Trophoblast cell (in vitro differentiated cells and primary cell): ENCODE measurements at regions not wholly inside any gene's neighbourhood (a gene's known extent, or its start where the extent isn't known, plus 50 kb on each side); places are given as distances from the start of the nearest gene placed in this dataset.

Source experiments
- DNase-seq, 2 donors: peaks; one replicate each; pipeline ENCODE4 v3.0.0-alpha.2; 2016
- H2AFZ ChIP-seq: 2 replicates; pipeline ENCODE4 v1.6.1; 2013; ENCODE audit warnings: low read length, moderate library complexity, mild to moderate bottlenecking; ENCODE audit not compliant: insufficient read depth, poor library complexity
- H2AK5ac ChIP-seq: 2 replicates; pipeline ENCODE4 v1.6.1; 2013; ENCODE audit warnings: mild to moderate bottlenecking, low read length
- H2BK120ac ChIP-seq: 2 replicates; pipeline ENCODE4 v1.6.1; 2013; ENCODE audit warnings: low read length, mild to moderate bottlenecking, moderate library complexity; ENCODE audit not compliant: insufficient read depth, poor library complexity
- H2BK12ac ChIP-seq: 2 replicates; pipeline ENCODE4 v1.6.1; 2013; ENCODE audit warnings: mild to moderate bottlenecking, low read length, moderate library complexity
- H2BK5ac ChIP-seq: 2 replicates; pipeline ENCODE4 v1.6.1; 2013; ENCODE audit warnings: low read length, low read depth, moderate library complexity, mild to moderate bottlenecking; ENCODE audit not compliant: poor library complexity
- H3K14ac ChIP-seq: 2 replicates; pipeline ENCODE4 v1.6.1; 2013; ENCODE audit warnings: mild to moderate bottlenecking, low read length
- H3K18ac ChIP-seq: 2 replicates; pipeline ENCODE4 v1.6.1; 2013; ENCODE audit warnings: mild to moderate bottlenecking, low read length
- H3K23ac ChIP-seq: 2 replicates; pipeline ENCODE4 v1.6.1; 2013; ENCODE audit warnings: low read length
- H3K27ac ChIP-seq: 2 replicates; pipeline ENCODE4 v1.5.1; 2013; ENCODE audit warnings: low read depth, mild to moderate bottlenecking, inconsistent platforms, low read length, moderate library complexity
- H3K27me3 ChIP-seq: 2 replicates; pipeline ENCODE4 v1.6.1; 2013; ENCODE audit warnings: inconsistent platforms, mild to moderate bottlenecking, low read length, moderate library complexity; ENCODE audit not compliant: insufficient read depth
- H3K36me3 ChIP-seq, 2 experiments: 1 replicate in 1 of 2; 2 replicates in 1 of 2; pipeline ENCODE4 v1.6.1; 2013; ENCODE audit warnings: low read length in 2 of 2, mild to moderate bottlenecking in 2 of 2, moderate library complexity in 1 of 2; ENCODE audit not compliant: insufficient read depth in 2 of 2, control insufficient read depth in 1 of 2
- H3K4ac ChIP-seq: 2 replicates; pipeline ENCODE4 v1.6.1; 2013; ENCODE audit warnings: low read depth, mild to moderate bottlenecking, low read length, moderate library complexity
- H3K4me1 ChIP-seq, 2 experiments: 1 replicate in 1 of 2; 2 replicates in 1 of 2; pipeline ENCODE4 v1.6.1; 2013; ENCODE audit warnings: low read length in 2 of 2, mild to moderate bottlenecking in 2 of 2, moderate library complexity in 1 of 2; ENCODE audit not compliant: insufficient read depth in 2 of 2, control insufficient read depth in 1 of 2
- H3K4me2 ChIP-seq: 2 replicates; pipeline ENCODE4 v1.6.1; 2013; ENCODE audit warnings: inconsistent platforms, mild to moderate bottlenecking, low read length, moderate library complexity
- H3K4me3 ChIP-seq: 2 replicates; pipeline ENCODE4 v1.5.1; 2013; ENCODE audit warnings: mild to moderate bottlenecking, low read depth, low read length, inconsistent platforms
- H3K79me1 ChIP-seq: one replicate; pipeline ENCODE4 v1.6.1; 2013; ENCODE audit warnings: low read length
- H3K79me2 ChIP-seq: 2 replicates; pipeline ENCODE4 v1.6.1; 2013; ENCODE audit warnings: low read length, mild to moderate bottlenecking; ENCODE audit not compliant: control insufficient read depth, insufficient read depth, poor library complexity
- H3K9ac ChIP-seq: 2 replicates; pipeline ENCODE4 v1.6.1; 2013; ENCODE audit warnings: mild to moderate bottlenecking, low read length
- H3K9me3 ChIP-seq: 2 replicates; pipeline ENCODE4 v1.6.1; 2013; ENCODE audit warnings: low read depth, mild to moderate bottlenecking, control low read depth, inconsistent platforms, low read length; ENCODE audit not compliant: insufficient read depth
- H4K12ac ChIP-seq: 2 replicates; pipeline ENCODE4 v1.6.1; 2013; ENCODE audit warnings: low read depth, mild to moderate bottlenecking, low read length, moderate library complexity
- H4K8ac ChIP-seq: 2 replicates; pipeline ENCODE4 v1.6.1; 2013; ENCODE audit warnings: low read depth, mild to moderate bottlenecking, low read length, moderate library complexity
- H4K91ac ChIP-seq: one replicate; pipeline ENCODE4 v1.6.1; 2013; ENCODE audit warnings: low read depth, mild to moderate bottlenecking, low read length, moderate library complexity
- WGBS: extraction: QIAGEN DNeasy Blood & Tissue Kit; methylation state at CpG from one replicate; pipeline ENCODE4 v1.1.7; 2013; ENCODE audit warnings: missing lambda C conversion rate; ENCODE audit not compliant: insufficient read length, insufficient coverage; ENCODE audit errors: extremely low coverage; 5-methylcytosine and 5-hydroxymethylcytosine counted together

DNA sequence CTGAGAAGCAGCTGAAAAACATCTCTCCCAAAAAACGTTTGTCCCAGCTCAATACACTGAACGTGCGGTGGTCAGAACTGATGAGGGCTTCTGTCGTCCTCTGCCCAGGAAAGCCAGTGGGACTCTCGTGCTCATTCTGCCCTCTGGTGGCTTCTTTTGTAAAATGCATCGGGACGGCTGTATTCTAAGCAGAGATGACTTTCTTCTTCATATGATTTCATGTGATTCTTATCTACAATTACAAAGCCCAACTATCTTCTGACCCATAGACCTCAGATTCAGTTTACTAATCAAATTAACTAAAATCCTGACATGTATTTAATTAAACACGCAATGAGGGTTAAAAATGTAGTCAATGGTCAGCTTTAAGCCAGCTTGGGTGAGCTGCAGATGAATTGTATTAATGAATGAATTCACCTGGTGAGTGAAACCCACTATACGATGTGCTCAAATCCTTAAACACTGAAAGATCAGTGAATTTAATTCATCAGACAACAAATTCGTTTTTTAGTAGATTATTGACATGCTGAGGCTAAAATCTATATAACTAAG is 117.6 kb upstream of the FAM204A start:
- Histone ChIP-seq H3K9me3 (no peaks in the 10 kb centered on the region), H3K14ac (no peak overlapping the region), H3K4me2 (no peak overlapping the region), H2BK120ac (no peak overlapping the region), H3K4me1 (no peaks in the 10 kb centered on the region), H4K91ac (no peak overlapping the region), H3K23ac (no peak overlapping the region), H2BK12ac (no peak overlapping the region), H4K8ac (no peak overlapping the region), H3K79me1 (no peaks in the 10 kb centered on the region), H2AFZ (no peak overlapping the region), H3K4me3 (no peak overlapping the region), H3K27ac (no peak overlapping the region), H4K12ac (no peak overlapping the region), H2BK5ac (no peak overlapping the region), H3K9ac (no peak overlapping the region), H3K27me3 (no peaks in the 10 kb centered on the region), H3K36me3 (no peaks in the 10 kb centered on the region), H3K79me2 (no peaks in the 10 kb centered on the region), H2AK5ac (no peak overlapping the region), H3K18ac (no peak overlapping the region), H3K4ac (no peak overlapping the region)
- WGBS = no CpG with 5 or more reads among the region's 10 CpGs
- DNase-seq = peak; percentile 56 to 87

DNA sequence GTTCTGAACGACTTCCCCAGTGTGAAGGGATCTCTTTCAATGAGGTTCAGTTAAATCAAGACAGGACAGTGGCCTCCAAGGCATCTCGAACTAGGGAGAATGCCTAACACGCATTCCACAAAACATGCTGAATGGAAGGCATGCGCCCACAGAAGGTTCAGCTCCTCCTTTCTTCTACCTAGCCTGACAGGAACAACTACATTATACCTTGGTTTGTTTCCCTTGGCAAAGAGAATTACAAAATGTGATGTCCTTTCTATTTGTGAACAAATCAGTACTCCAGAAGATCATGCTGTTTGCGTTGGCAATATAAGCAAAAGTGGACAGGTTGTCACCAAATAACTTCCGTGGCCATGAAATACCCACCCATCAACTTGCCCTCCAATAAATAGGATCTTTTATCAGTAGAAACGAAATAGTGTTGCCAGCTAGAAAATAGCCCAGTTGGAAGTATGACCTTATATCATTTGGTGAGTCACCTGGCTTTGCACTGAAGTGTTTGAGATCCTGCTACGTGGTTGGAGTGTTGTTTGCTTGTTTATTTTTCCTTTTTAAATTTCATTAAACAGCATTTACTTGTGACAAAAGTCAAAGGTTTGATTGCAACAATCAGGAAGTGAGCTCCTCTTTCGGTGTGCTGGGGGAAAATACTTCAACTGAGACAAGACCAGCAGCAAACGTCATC is 117.0 kb upstream of the FAM204A start:
- Histone ChIP-seq H4K8ac (no peak overlapping the region), H3K27me3 (no peaks in the 10 kb centered on the region), H3K27ac (no peak overlapping the region), H3K9me3 (no peaks in the 10 kb centered on the region), H3K14ac (no peak overlapping the region), H4K12ac (no peak overlapping the region), H3K79me2 (no peaks in the 10 kb centered on the region), H3K79me1 (no peaks in the 10 kb centered on the region), H3K18ac (no peak overlapping the region), H2AK5ac (no peak overlapping the region), H2AFZ (no peak overlapping the region), H4K91ac (no peak overlapping the region), H3K9ac (no peak overlapping the region), H2BK120ac (no peak overlapping the region), H3K36me3 (no peaks in the 10 kb centered on the region), H3K4me3 (no peak overlapping the region), H3K23ac (no peak overlapping the region), H3K4me2 (no peak overlapping the region), H2BK12ac (no peak overlapping the region), H3K4ac (no peak overlapping the region), H2BK5ac (no peak overlapping the region), H3K4me1 (no peaks in the 10 kb centered on the region)
- WGBS = no CpG with 5 or more reads among the region's 10 CpGs
- DNase-seq = peak in 1 of 2 donors; percentile 48

GRCh38 chr10:118457824-118458428 is 115.8 kb upstream of the FAM204A start:
- no peaks in the 10 kb centered on the region for H3K27me3 ChIP-seq
- H4K91ac ChIP-seq = no peak overlapping the region
- H3K9ac ChIP-seq = no peak overlapping the region
- H4K8ac ChIP-seq = no peak overlapping the region
- H3K27ac ChIP-seq = no peak overlapping the region
- no peak overlapping the region for H2AFZ ChIP-seq
- no peaks in the 10 kb centered on the region for H3K79me1 ChIP-seq
- H4K12ac ChIP-seq = no peak overlapping the region
- H3K36me3 ChIP-seq = no peaks in the 10 kb centered on the region
- no peak overlapping the region for H3K18ac ChIP-seq
- no peak overlapping the region for H2AK5ac ChIP-seq
- H3K4me2 ChIP-seq = no peak overlapping the region
- H3K4ac ChIP-seq = no peak overlapping the region
- H3K4me1 ChIP-seq = no peaks in the 10 kb centered on the region
- DNase-seq = no peak
- H3K14ac ChIP-seq = no peak overlapping the region
- no peak overlapping the region for H3K4me3 ChIP-seq
- no peak overlapping the region for H2BK120ac ChIP-seq
- H3K79me2 ChIP-seq = no peaks in the 10 kb centered on the region
- H2BK5ac ChIP-seq = no peak overlapping the region
- H3K23ac ChIP-seq = no peak overlapping the region
- no peak overlapping the region for H2BK12ac ChIP-seq
- no peaks in the 10 kb centered on the region for H3K9me3 ChIP-seq

DNA sequence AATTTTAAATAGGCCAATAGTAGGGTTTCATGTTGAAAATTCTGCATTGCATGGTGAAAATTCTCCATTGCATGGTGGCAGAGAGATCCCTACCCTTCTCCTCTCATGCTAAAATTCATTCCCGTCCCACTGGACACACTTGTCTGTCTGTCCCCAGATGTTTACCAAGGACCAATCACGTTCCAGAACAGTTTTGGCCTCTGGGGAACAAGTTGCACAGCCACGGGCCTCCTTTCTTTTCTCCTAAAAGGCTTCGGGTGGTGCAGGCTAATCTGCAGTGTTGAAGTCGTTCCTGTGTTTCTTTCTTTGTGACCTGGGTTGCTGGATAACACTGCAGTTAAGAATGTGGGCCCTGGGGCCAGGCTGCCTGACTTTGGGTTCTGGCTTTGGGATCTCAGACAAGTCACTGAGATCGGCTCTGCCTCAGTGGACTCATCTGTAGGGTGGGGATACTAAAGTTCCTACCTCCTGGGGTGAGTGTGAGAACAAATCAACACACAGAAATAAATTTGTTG is 113.1 kb upstream of the FAM204A start:
- Histone ChIP-seq H3K4me2 (no peak overlapping the region), H3K23ac (no peak overlapping the region), H3K18ac (no peak overlapping the region), H2BK5ac (no peak overlapping the region), H4K91ac (no peak overlapping the region), H3K36me3 (no peaks in the 10 kb centered on the region), H3K79me2 (no peaks in the 10 kb centered on the region), H2AK5ac (no peak overlapping the region), H3K4ac (no peak overlapping the region), H4K8ac (no peak overlapping the region), H2AFZ (no peak overlapping the region), H3K79me1 (no peaks in the 10 kb centered on the region), H2BK120ac (no peak overlapping the region), H4K12ac (no peak overlapping the region), H3K4me1 (no peaks in the 10 kb centered on the region), H3K9me3 (no peaks in the 10 kb centered on the region), H3K14ac (no peak overlapping the region), H3K27me3 (no peaks in the 10 kb centered on the region), H3K4me3 (no peak overlapping the region), H3K9ac (no peak overlapping the region), H2BK12ac (no peak overlapping the region), H3K27ac (no peak overlapping the region)
- WGBS = no CpG with 5 or more reads among the region's 6 CpGs
- no peak for DNase-seq
